Adrenal gland (tissue), 9 donors: ENCODE measurements at regions not wholly inside any gene's neighbourhood (a gene's known extent, or its start where the extent isn't known, plus 50 kb on each side); places are given as distances from the start of the nearest gene placed in this dataset.
"Not testable (repeated sequence)": the region's sequence is repeated elsewhere in the genome, so short reads cannot be mapped to it uniquely, and the experiment has no call there.

ENCODE experiments used
- DNase-seq, 7 donors: peaks; one replicate each; pipeline ENCODE4 v3.0.0-alpha.2; 2019 to 2020
- H3K27ac ChIP-seq, 5 donors: fragments of 200-600 bp; sonication (generic) in 4 of 5; 1 replicate in 3 of 5; 2 replicates in 2 of 5; pipeline versions ENCODE4 v1.5.1 to v1.8.0; 2016 to 2020; ENCODE audit warnings: mild to moderate bottlenecking in 1 of 5
- H3K27me3 ChIP-seq: fragments of 200-600 bp; 2 replicates; pipeline ENCODE4 v1.8.0; 2021
- H3K36me3 ChIP-seq, 2 donors: fragments of 200-600 bp; replicated peaks in 1 of 2; 1 replicate in 1 of 2; 2 replicates in 1 of 2; pipeline versions ENCODE4 v1.5.1 to v1.8.0; 2018 to 2022
- H3K4me1 ChIP-seq, 2 donors: fragments of 200-600 bp; replicated peaks in 1 of 2; 1 replicate in 1 of 2; 2 replicates in 1 of 2; pipeline versions ENCODE4 v1.5.1 to v1.8.0; 2018 to 2021
- H3K4me3 ChIP-seq, 4 donors: fragments of 200-600 bp; sonication (generic) in 3 of 4; one replicate each; pipeline ENCODE4 v1.5.1; 2016 to 2018
- H3K9me3 ChIP-seq, 3 donors: fragments of 200-600 bp; sonication (generic) in 1 of 3; replicated peaks in 1 of 3; 1 replicate in 2 of 3; 2 replicates in 1 of 3; pipeline versions ENCODE4 v1.5.1 to v1.8.0; 2016 to 2021
- CTCF ChIP-seq, 6 experiments: fragments of 450-650 bp in 4 of 6; fragments of 200-600 bp in 2 of 6; sonication (generic) in 1 of 6; IDR thresholded peaks; 1 replicate in 5 of 6; 2 replicates in 1 of 6; pipeline versions ENCODE4 v1.5.1 to v1.8.0; 2016 to 2021; ENCODE audit warnings: antibody characterized with exemption in 6 of 6, mild to moderate bottlenecking in 2 of 6, moderate library complexity in 1 of 6
- POLR2A ChIP-seq, 2 donors: fragments of 450-650 bp; IDR thresholded peaks; one replicate each; pipeline ENCODE4 v1.6.1; 2017; ENCODE audit warnings: antibody characterized with exemption in 2 of 2, mild to moderate bottlenecking in 2 of 2, moderate library complexity in 1 of 2
- WGBS, 4 donors: extraction: QIAGEN DNeasy Blood & Tissue Kit in 2 of 4; methylation state at CpG; one replicate each; pipeline versions ENCODE4 v1.1.5 to v1.1.7; 2013 to 2017; 5-methylcytosine and 5-hydroxymethylcytosine counted together
- intact Hi-C, 2 donors: fragments of 100-400 bp; cut with DNase I; formaldehyde crosslinking; loops; one replicate each; pipeline versions ENCODE4 v1.14.1 to v1.15.0; 2022 to 2023
- donor health status: healthy with polysubstance abuse.
- donor health status: Bipolar disorder and iron deficiency.
- donor health status: DM: yes; HTN: yes; CAD: no.
- donor health status: DM: no; HTN: no; CAD: no.
- donor health status: DM: no; HTN: no; CAD: no.

GRCh38 chr3:26280517-26280916 lies 342.1 kb upstream of the LRRC3B start:
- TF ChIP-seq CTCF (IDR thresholded peaks at IDR 0.05) (no peak), POLR2A (IDR thresholded peaks at IDR 0.05) (no peak)
- Histone ChIP-seq H3K4me3 (no peak overlapping the region), H3K9me3 (peaks cover 0 to 12% (median 0%) of the 10 kb centered on the region in 3 donors), H3K27me3 (no peaks in the 10 kb centered on the region), H3K36me3 (no peaks in the 10 kb centered on the region), H3K4me1 (no peaks in the 10 kb centered on the region), H3K27ac (no peak overlapping the region)
- intact Hi-C loops = no loop called here
- DNase-seq = no peak
- WGBS, 4 donors = 66 to 81% (median 71%) methylated on average over 2 of the region's 2 CpGs

- intact Hi-C loops = no loop called here
- Histone ChIP-seq H3K27me3 (no peaks in the 10 kb centered on the region), H3K9me3 (peaks cover 0 to 12% (median 0%) of the 10 kb centered on the region in 3 donors), H3K27ac (no peak overlapping the region), H3K36me3 (no peaks in the 10 kb centered on the region), H3K4me3 (no peak overlapping the region), H3K4me1 (no peaks in the 10 kb centered on the region)
- TF ChIP-seq POLR2A (IDR thresholded peaks at IDR 0.05) (no peak), CTCF (IDR thresholded peaks at IDR 0.05) (no peak)
- no peak for DNase-seq
- 72 to 79% (median 74%) methylated on average over 3 of the region's 3 CpGs for WGBS, 4 donors
These were observed 341.1 kb upstream of the LRRC3B start for GRCh38 chr3:26281284-26281985.

- H3K36me3 ChIP-seq, H3K27me3 ChIP-seq, H3K27ac ChIP-seq, intact Hi-C loops, H3K4me1 ChIP-seq, DNase-seq, H3K4me3 ChIP-seq: not testable (repeated sequence)
- WGBS, 4 donors = 85 to 94% (median 87%) methylated on average over 4 of the region's 4 CpGs
- peaks cover 0 to 12% (median 0%) of the 10 kb centered on the region in 3 donors for H3K9me3 ChIP-seq
These were observed 338.1 kb upstream of the LRRC3B start for GRCh38 chr3:26284503-26284902.

- H3K4me3 ChIP-seq = no peak overlapping the region
- H3K9me3 ChIP-seq = no peaks in the 10 kb centered on the region
- no peaks in the 10 kb centered on the region for H3K4me1 ChIP-seq
- H3K36me3 ChIP-seq = no peaks in the 10 kb centered on the region
- WGBS, 4 donors = 75 to 93% (median 86%) methylated on average over 1 of the region's 1 CpG
- no peak for TF ChIP-seq CTCF (IDR thresholded peaks at IDR 0.05)
- TF ChIP-seq POLR2A (IDR thresholded peaks at IDR 0.05) = no peak
- no peak for DNase-seq
- intact Hi-C loops = no loop called here
- H3K27me3 ChIP-seq = no peaks in the 10 kb centered on the region
- no peak overlapping the region for H3K27ac ChIP-seq
These were observed 330.7 kb upstream of the LRRC3B start for GRCh38 chr3:26291840-26292239.

- Histone ChIP-seq H3K4me1 (no peaks in the 10 kb centered on the region), H3K36me3 (no peaks in the 10 kb centered on the region), H3K9me3 (no peaks in the 10 kb centered on the region), H3K27ac (no peak overlapping the region), H3K4me3 (no peak overlapping the region), H3K27me3 (no peaks in the 10 kb centered on the region)
- 69 to 82% (median 72%) methylated on average over 1 of the region's 1 CpG for WGBS, 4 donors
- intact Hi-C loops = no loop called here
- TF ChIP-seq POLR2A (IDR thresholded peaks at IDR 0.05) = no peak
- no peak for TF ChIP-seq CTCF (IDR thresholded peaks at IDR 0.05)
- no peak for DNase-seq
These were observed 329.8 kb upstream of the LRRC3B start for GRCh38 chr3:26292780-26293179.
